ENCODE measurements at regions not wholly inside any gene's neighbourhood (a gene's known extent, or its start where the extent isn't known, plus 50 kb on each side); places are given as distances from the start of the nearest gene placed in this dataset.

- no peak overlapping the region for H2AFZ ChIP-seq (ENCODE audit: low read depth, low read length)
- ChIA-PET POLR2A (no interaction called here), CTCF (no interaction called here)
- intact Hi-C loops (cut with micrococcal nuclease): no loop called here
- no peak overlapping the region for H3K9ac ChIP-seq (replicated peaks; ENCODE audit: extremely low read depth, insufficient read depth, low read length)
- FAIRE-seq: no peak
- dilution Hi-C loops (cut with MboI; ENCODE audit: extremely low pct_ligation_motif_present, low sequenced_read_pairs): no loop called here
- H3K27ac ChIP-seq (ENCODE audit: insufficient read depth, low read depth, low read length): no peak overlapping the region
- no peaks in the 10 kb centered on the region for H3K79me2 ChIP-seq (ENCODE audit: control insufficient read depth, insufficient read depth, low read length)
- DNase-seq (ENCODE audit: low read depth, low spot score): no peak
- no peaks in the 10 kb centered on the region for H3K36me3 ChIP-seq (ENCODE audit: control insufficient read depth in 2 of 2, extremely low read depth in 1 of 2, insufficient read depth in 2 of 2, low read length in 2 of 2)
- H3K9me1 ChIP-seq (replicated peaks; ENCODE audit: control insufficient read depth, extremely low read depth, insufficient read depth, low read length): no peaks in the 10 kb centered on the region
- no peak for TF ChIP-seq POLR2AphosphoS5 (IDR thresholded peaks at IDR 0.05; ENCODE audit: insufficient read depth, low read depth, low read length)
- no peak for TF ChIP-seq MYC (IDR thresholded peaks at IDR 0.05; ENCODE audit: low read depth, low read length)
- TF ChIP-seq FOS (IDR thresholded peaks at IDR 0.05; ENCODE audit: borderline replicate concordance, insufficient read depth, low read length): no peak
- TF ChIP-seq MAX (IDR thresholded peaks at IDR 0.05; ENCODE audit: insufficient read depth, insufficient read length): no peak
- TF ChIP-seq EZH2 (IDR thresholded peaks at IDR 0.05; ENCODE audit: borderline replicate concordance, low read depth, low read length, severe bottlenecking): no peak
- TF ChIP-seq JUN (IDR thresholded peaks at IDR 0.05; ENCODE audit: borderline replicate concordance, insufficient read depth, insufficient read length, low read depth): no peak
- TF ChIP-seq CTCF (IDR thresholded peaks at IDR 0.05; ENCODE audit: extremely low read depth in 1 of 2, insufficient read depth in 1 of 2, low read depth in 1 of 2, low read length in 2 of 2): no peak
- no peak for TF ChIP-seq GATA2 (IDR thresholded peaks at IDR 0.05; ENCODE audit: insufficient read depth, insufficient read length, low read depth, low read length)
- TF ChIP-seq POLR2A (IDR thresholded peaks at IDR 0.05; ENCODE audit: low read depth, low read length): no peak
- no peaks in the 10 kb centered on the region for H3K27me3 ChIP-seq (ENCODE audit: control insufficient read depth in 2 of 2, insufficient read depth in 2 of 2, low read length in 2 of 2)
- no peak overlapping the region for H3K4me2 ChIP-seq (ENCODE audit: insufficient read depth, low read length)
- H3K4me3 ChIP-seq (replicated peaks in 1 of 3; ENCODE audit: insufficient read depth in 1 of 3, low read depth in 1 of 3, low read length in 3 of 3): no peak overlapping the region
- BruUV-seq (replicated peaks): no TSS peak
- no peaks in the 10 kb centered on the region for H3K4me1 ChIP-seq (ENCODE audit: control insufficient read depth, extremely low read depth, insufficient read depth, low read length)
- no peaks in the 10 kb centered on the region for H3K9me3 ChIP-seq (replicated peaks; ENCODE audit: control insufficient read depth, insufficient read depth, low read length)
- H4K20me1 ChIP-seq (replicated peaks; ENCODE audit: control insufficient read depth, extremely low read depth, insufficient read depth, low read length): no peaks in the 10 kb centered on the region
Observed at GRCh38 chr6:23170049-23170448, 600.7 kb downstream of the HDGFL1 start.
